ENCODE measurements at regions not wholly inside any gene's neighbourhood (a gene's known extent, or its start where the extent isn't known, plus 50 kb on each side); places are given as distances from the start of the nearest gene placed in this dataset.

- Histone ChIP-seq H3K27me3 (ENCODE audit: control insufficient read depth in 1 of 2, insufficient read depth in 2 of 2, low read length in 2 of 2) (no peaks in the 10 kb centered on the region), H3K36me3 (replicated peaks in 1 of 2; ENCODE audit: control insufficient read depth in 1 of 2, insufficient read depth in 2 of 2, low read length in 2 of 2) (no peaks in the 10 kb centered on the region), H3K79me2 (ENCODE audit: insufficient read depth, low read length) (no peaks in the 10 kb centered on the region), H4K20me1 (ENCODE audit: insufficient read depth, low read length) (no peaks in the 10 kb centered on the region), H2AFZ (ENCODE audit: low read length) (no peak overlapping the region), H3K4me2 (ENCODE audit: low read depth, low read length) (no peak overlapping the region), H3K9ac (ENCODE audit: insufficient read depth, low read depth, low read length) (no peak overlapping the region), H3K4me3 (replicated peaks in 1 of 3; ENCODE audit: insufficient read depth in 1 of 3, low read depth in 2 of 3, low read length in 3 of 3) (no peak overlapping the region), H3K9me3 (ENCODE audit: low read length) (no peaks in the 10 kb centered on the region), H3K4me1 (ENCODE audit: insufficient read depth, low read length) (no peaks in the 10 kb centered on the region), H3K27ac (ENCODE audit: extremely low read length, insufficient read depth, low read length) (no peak overlapping the region)
- ATAC-seq (no peak), FAIRE-seq (no peak), DNase-seq (ENCODE audit: low spot score) (no peak)
- in situ Hi-C loops (cut with HindIII; ENCODE audit: extremely low pct_ligation_motif_present, low pct_unique_long_range_greater_than_20kb) (no loop called here), intact Hi-C loops (cut with micrococcal nuclease; ENCODE audit: unreplicated experiment) (no loop called here)
- no peak for TF ChIP-seq ARNT (IDR thresholded peaks at IDR 0.05)
- no peak for TF ChIP-seq ZNF674 (CRISPR knock-in tag; IDR thresholded peaks at IDR 0.05; ENCODE audit: low read depth)
- TF ChIP-seq NFYC (CRISPR knock-in tag; IDR thresholded peaks at IDR 0.05): no peak
- no peak for TF ChIP-seq MXD3 (CRISPR knock-in tag; IDR thresholded peaks at IDR 0.05)
- TF ChIP-seq BCL3 (CRISPR knock-in tag; IDR thresholded peaks at IDR 0.05): no peak
- TF ChIP-seq KDM4B (CRISPR knock-in tag; IDR thresholded peaks at IDR 0.05): no peak
- TF ChIP-seq ZNF550 (CRISPR knock-in tag; IDR thresholded peaks at IDR 0.05; ENCODE audit: borderline replicate concordance): no peak
- TF ChIP-seq MAFK (conservative IDR thresholded peaks at IDR 0.05 in 1 of 2, IDR thresholded peaks at IDR 0.05 in 1 of 2; ENCODE audit: low read length in 2 of 2): peak; percentile 39 to 81; a peak in 3 of 4 replicates
- no peak for TF ChIP-seq KLF12 (CRISPR knock-in tag; IDR thresholded peaks at IDR 0.05; ENCODE audit: borderline replicate concordance)
- peak; percentile 59; the same call in 1 of the 2 replicates for TF ChIP-seq MAFF (IDR thresholded peaks at IDR 0.05; ENCODE audit: low read depth, low read length)
- 0% methylated on average over 1 of the region's 1 CpG for WGBS (ENCODE audit: low lambda C conversion rate)
- no TSS peak for BruUV-seq (replicated peaks)
- ChIA-PET CTCF (ENCODE audit: low intra/inter-chr PET ratio, low total read pairs) (no interaction called here), POLR2A (no interaction called here)
Measured at GRCh38 chr4:22203711-22204011, 255.1 kb upstream of the KCNIP4 start.
